NCI-H1694 (cell line): ENCODE measurements at regions not wholly inside any gene's neighbourhood (a gene's known extent, or its start where the extent isn't known, plus 50 kb on each side); places are given as distances from the start of the nearest gene placed in this dataset.
"Not testable (repeated sequence)": the region's sequence is repeated elsewhere in the genome, so short reads cannot be mapped to it uniquely, and the experiment has no call there.

ENCODE experiments used
- DNase-seq: peaks from one replicate; lab custom pipeline; 2025; lab: John Stamatoyannopoulos, UW

DNA sequence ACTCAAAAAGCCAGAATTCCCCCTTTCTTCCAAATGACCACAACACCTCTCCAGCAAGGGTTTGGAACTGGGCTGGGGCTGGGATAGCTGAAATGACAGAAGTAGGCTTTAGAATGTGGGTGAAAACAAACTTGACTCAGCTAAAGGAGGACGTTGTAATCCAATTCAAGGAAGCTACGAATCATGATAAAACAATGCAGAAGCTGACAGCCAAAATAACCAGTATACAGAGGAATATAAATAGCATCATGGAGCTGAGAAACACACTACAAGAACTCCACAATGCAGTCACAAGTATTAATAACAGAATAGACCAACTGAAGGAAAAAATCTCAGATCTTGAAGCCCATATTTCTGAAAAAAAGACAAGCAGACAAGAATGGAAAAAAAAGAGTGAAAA is 95.8 kb upstream of the TET2 start:
- no peak for DNase-seq

DNA sequence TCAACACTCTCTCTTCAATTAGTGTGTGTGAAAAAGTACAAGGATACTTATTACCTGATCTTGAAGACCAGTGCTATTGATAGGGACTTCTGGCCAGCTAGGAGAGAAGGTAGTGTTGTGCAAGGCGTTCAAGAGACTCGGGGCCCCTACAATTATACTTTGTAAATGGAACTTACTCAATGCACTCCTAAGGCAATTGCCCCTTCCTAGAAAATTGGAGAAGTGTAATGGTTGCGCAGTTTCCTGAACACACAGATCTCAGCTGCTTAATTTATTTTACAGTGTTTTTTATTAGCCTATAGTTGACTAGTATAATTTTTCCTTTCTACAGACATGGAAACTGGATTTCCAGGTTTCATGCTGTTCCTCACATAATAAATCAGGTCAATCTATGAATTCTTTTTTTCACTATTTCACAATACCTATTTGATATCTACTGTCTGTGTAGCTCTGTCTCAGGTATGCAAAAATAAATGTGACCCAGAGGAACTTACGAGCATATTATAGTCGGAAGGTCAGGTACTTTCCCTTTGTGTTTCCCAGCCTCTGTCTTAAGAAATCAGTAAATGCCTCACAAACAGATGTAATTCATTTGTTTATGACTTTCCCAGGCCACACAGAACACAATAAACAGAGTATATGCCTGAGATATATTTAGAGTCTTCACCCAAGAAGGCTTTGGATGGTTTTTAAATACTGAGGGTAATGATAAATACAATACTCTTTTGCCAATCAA is 89.1 kb upstream of the TET2 start:
- no peak for DNase-seq

DNA sequence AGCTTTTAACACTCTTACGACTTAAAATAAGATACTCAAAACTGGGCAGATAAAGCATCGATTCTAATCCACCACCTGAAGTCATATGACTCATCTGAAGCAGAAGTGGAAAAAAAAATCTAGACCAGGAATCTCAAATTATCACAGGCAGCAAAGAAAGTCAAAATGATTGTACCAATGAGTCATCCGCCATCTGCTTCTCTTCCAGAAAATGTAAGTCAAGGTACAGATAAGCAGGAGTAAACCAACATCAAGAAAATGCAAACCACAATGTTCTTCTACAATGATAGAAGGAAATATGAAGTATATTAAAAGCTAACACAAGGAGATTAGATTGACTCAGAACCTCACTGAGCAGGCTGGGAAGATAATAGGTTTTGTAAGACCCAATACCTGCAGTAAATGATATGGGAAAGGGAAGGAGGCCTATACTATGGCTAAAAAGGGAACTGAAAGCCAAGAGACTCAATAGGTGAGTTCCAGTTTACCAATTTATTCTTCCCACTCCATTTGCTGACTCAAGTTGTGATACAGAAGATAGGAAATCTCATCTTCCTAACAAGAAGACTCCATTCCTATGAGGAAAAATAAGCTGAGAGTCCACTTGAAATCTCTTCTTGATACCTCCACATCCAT is 88.4 kb upstream of the TET2 start:
- DNase-seq: no peak

DNA sequence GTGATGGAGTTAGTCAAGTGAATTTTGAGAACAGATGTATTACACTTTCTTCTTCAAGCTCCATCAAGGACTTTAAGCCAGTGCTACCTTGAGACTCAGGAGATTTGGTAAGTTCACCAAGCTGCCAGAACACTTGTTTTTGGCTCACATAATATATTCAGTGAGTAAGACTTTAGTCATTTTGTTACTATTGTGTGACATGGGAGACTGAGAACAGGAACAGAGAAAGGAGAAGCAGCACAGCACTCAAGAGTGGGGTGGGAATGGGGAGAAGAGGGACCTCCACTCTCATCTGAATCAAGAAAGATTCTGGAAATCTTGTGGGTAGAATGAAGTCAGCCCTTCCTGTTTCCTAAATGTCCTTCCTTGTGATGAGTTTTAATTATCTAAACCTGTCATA is 87.3 kb upstream of the TET2 start:
- no peak for DNase-seq

DNA sequence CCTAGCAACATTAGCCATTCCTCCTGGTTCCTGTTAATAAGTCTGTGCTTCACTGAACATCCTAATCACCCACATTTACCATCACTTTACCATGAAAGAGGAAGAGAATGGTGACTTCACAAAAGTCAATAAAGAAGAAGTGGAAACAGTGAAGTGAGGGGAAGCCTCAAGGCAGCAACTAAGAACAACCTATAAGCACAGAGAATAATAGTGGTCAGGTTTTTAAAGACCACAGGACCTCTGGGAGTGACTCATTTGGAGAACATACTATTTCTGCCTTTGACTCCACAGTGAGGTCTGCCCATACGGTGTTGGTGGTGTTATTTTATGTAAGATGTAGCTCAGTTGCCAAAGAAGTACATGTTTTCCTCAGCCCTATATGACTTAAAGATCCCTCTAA is 86.0 kb upstream of the TET2 start:
- DNase-seq: no peak

DNA sequence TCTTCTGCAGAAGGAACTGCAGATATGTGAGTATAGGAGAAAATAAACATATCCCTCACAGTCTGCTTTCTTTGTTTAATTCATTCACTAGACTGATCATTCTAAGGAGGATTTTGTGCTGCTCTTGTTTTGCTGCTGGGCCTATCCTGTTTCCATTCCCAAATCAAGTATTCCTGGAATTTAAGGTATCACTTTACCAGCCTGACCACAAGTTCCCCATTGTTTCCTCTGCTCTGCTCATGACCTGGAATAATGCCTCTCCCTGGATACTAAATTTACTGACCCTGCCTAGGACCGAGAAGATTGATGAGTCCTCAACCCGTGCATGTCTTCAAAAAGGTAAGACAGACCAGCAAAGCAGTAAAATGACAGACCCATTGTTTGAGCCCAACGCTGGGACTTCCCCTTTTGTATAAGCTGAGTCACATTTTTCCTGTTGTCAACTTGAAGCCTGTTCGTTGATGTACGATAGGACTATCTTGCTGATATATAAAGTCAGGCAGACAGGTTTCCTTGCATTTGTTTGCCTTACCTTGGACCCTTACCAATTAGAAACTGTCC is 85.5 kb upstream of the TET2 start:
- no peak for DNase-seq

DNA sequence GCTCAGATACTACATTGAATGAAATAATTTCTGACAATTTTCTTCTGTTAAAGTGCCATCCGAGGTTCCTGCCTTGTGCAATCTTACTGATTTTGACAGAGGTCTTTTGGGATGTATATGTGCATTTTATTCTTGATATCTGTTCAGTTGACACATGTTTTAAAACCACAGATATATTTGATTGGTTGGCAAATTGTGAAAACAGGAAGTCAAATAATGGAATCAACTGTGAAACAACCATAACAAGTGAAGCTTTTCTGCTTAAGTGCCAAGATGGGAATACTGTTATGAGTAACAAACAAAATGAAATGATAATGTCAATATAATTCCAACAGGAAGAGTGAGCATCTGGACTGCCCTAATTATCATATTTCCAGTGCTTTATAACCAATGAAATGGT is 84.9 kb upstream of the TET2 start:
- no peak for DNase-seq

DNA sequence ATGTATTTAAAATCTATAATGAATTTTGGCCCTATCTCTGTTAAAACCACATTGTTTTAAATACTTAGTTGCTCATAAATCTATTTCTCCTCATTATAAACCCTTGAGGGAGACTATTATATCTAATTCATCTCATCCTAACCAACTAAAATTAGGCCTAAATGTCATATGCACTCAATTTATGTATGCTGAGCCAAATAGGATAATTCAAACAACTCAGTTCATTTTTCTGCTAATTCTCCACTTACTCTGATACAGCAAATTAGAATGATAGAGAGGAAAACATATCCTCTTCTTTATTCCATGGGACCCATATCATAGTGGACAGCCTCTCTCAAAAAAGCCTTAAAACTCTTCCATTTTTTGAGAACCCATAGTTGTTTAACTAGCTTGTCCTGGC is 80.3 kb upstream of the TET2 start:
- no peak for DNase-seq

DNA sequence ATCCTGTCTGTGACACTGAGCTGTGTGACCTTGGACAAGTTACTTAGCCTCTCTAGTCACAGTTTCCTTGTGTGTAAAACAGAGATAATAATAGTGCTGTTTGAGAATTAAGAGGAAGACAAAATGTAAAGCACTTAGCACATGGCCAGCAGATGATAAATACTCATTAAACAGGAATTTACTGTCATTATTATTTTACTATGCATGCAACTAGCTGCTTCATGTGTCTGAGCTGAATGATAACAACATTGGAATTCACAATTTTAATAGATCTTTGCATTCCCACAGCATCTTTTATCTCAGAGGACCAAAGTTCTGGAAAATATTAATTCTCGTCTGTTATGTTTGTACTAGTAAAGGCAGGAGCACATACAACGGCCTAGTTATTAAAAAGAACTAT is 79.2 kb upstream of the TET2 start:
- no peak for DNase-seq

DNA sequence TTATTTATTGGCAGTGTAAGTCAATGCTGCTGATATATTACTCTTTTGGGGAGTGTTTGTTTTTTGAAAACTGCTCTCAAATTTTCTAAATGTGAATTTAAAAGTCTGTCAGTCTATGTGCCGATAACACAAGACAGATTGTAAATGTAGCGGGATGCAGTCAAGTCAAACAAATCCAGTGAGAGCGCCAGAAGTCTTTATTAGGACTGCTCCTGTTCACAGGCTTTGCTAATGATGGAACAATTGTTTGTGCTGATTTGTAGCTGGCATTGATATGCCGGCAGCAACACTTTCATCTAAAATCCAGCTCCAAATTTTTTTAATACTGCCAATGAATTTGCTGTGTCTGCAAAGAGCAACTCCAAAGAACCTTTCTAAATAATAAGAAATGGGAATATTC is 78.7 kb upstream of the TET2 start:
- DNase-seq: peak; percentile 34

DNA sequence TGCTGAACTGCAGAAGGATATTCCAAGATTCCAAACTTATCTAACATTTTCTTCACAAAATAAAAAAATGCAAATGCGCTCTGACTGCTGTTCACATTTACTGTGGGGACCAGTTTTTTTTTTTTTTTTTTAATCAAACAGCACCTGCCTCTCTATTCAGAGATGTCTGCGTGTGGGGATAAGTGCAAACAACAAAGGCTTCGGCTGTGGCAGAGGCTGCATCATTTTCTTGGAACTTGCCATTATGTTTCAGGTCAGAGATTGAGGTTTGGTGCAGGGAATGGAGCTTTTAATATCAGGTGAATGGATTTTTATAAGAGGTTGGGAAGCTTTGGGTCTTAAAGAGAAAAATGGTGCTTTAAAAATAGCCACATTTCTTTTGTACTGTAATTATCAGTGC is 78.2 kb upstream of the TET2 start:
- DNase-seq: no peak

DNA sequence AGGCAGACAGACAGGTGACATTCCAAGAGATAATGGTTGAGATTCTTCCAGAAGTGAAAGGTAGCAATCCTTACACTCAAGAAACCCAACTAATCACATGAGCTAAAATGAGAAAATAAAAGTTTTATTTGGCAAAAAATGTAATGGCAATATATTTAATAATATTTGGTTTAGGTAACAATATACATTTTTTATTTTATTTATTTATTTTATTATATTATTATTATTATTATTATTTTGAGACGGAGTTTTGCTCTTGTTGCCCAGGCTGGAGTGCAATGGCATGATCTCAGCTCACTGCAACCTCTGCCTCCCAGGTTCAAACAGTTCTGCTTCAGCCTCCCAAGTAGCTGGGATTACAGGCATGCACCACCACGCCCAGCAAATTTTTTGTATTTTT is 74.6 kb upstream of the TET2 start:
- DNase-seq: not testable (repeated sequence)

DNA sequence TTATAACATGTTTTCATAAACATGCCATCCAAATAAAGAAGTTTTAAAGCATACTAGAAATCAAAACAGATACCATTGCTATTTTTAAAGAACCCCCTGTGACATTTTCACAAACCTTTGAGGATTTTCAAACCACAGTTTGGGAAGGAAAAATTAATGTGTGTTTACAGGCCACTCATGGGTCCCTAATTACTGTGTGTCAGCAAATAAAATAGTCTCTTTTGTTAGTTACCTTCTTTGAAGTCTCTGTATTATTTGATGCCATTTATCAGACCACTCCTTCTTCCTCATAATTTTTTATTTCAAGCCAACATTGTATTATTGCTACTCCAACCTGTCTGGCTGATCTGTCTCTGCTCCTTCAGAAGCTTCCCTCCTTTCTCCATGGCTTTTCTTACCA is 72.6 kb upstream of the TET2 start:
- DNase-seq: no peak

DNA sequence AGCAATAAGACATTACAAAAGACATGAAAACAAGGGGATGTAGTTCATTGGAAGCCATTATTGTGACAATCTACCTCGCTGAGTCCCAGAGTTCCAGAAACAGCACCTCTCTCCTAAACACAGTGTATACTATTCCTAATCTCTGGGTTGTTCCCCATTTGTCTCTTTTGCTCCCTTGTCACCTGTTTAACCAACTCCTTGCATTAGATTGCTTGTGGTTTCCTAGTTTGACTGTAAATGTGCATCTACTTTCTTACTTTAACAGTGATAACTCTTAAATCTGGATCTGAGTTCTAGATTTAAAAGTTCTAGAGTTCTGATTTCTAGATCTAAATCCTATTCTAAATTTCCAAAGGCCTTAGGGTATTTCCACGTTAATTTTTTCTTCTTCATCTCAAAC is 71.6 kb upstream of the TET2 start:
- no peak for DNase-seq

DNA sequence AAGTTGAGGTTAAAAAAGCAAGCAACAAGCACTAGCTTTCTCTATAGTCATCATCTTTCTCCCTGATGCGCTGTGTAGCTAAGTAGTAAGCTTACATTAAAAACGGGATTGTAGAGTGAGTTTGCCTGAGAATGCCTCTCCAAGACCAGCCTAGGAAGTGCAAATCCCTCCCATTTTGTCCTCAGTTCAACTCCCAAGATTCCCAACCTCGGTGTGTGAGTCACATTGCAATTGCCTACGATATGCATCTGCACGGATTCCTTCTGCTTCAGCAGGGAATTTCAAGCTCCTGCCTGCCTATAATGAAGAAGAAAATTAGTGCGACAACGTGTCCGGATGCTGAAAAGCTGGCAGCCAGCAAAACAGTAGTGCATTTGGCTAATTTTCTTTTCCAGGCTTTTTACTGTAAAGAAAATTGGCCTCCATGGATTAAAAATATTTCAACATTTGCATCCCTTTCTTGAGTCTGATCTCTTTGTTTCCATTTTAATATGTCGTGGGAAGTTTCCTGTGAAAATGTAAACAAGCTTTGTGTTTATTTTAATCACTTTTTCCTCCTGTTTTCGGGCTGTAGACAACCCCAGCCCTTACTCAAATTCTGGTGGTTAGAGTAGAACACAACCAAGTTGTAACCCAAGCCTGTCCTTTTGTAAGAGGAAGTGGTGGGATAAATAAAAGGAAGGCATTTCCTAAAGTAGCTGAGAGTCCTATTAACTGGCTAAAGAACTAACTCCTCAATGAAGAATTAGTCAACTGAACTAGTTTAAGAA is 58.4 kb upstream of the TET2 start:
- DNase-seq: peak; percentile 62

DNA sequence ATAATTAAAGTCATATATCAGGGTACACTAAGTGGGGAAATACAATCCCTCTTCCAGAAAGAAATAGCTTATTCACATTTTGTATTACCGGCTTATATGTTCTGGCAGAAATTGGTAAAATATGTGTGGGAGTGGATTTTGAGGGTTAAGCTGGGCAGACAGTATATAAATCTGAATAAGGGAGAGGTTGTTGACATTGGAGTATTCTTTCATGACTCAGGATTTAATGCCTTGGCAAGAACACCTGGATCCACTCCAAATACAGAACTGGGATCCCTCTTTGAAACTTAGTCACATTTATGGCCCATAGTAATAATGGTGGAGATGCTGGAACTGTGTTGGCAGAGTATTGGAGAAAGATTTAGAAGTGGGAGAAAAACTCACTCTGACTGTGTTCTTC is 54.3 kb upstream of the TET2 start:
- no peak for DNase-seq

DNA sequence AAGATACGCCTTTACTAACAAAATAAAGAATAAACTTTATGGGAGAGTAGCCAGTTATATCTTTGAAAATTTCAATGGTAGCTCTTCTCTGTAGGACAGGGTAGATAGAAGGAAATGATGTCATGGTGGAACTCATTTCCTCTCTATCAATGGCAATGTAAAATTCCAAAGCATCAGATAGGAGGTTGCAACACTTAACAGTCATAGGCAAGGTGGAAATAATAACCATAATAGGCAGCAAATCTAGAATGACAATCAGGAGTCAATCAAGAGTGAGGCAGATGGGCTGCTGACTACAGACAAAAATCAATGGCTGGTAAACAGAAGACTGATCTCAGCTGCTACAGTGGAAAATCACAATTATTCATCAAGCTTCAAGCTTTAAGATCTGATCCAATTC is 53.9 kb upstream of the TET2 start:
- DNase-seq: no peak

DNA sequence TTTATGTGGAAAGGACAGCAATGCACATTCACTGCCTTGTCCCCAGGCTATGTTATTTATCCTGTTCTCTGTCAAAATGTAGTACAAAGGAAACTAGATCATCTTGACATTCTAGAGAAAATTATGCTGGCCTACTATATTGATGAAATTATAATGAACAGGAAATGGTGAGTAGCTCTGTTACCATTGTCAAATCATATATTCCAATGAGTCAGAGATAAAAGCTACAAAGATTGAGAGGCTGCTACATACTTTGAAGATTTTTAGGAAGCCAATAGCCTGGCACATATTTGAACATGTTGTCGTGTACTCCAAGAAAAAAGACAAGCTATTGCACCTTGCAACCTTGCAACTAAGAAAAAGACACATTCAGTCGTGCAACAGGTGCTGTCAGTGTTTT is 52.7 kb upstream of the TET2 start:
- no peak for DNase-seq
